ENCODE measurements at regions not wholly inside any gene's neighbourhood (a gene's known extent, or its start where the extent isn't known, plus 50 kb on each side); places are given as distances from the start of the nearest gene placed in this dataset.

DNA sequence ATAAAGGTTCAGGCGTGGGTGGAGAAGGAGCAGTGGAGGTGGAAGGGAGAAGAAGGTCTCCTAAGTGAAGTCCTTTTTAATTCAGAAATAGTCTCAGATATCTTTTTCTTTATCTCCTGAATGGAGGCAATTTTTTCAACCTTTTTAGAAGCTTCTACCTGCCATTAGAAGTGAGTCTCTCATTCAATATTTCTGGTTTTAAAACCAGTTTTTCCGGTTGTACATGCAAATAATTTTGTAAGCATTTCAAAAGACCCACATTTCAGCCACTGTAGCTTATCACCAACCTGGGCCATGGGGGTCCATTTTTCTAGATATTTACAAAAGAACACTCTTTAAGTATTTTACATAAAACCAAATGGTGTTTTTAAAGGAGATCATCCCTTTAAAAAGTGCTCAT is 1280.2 kb downstream of the NCAM2 start:
- H3K4me1 ChIP-seq (ENCODE audit: insufficient read depth): no peaks in the 10 kb centered on the region
- no peak for DNase-seq (ENCODE audit: extremely low spot score)
- no peak overlapping the region for H3K27ac ChIP-seq (ENCODE audit: low read depth)
- H3K4me3 ChIP-seq (ENCODE audit: low read depth, low read length): no peak overlapping the region
- 84% methylated on average over 2 of the region's 2 CpGs for WGBS
- H3K36me3 ChIP-seq (ENCODE audit: insufficient read depth): no peaks in the 10 kb centered on the region

DNA sequence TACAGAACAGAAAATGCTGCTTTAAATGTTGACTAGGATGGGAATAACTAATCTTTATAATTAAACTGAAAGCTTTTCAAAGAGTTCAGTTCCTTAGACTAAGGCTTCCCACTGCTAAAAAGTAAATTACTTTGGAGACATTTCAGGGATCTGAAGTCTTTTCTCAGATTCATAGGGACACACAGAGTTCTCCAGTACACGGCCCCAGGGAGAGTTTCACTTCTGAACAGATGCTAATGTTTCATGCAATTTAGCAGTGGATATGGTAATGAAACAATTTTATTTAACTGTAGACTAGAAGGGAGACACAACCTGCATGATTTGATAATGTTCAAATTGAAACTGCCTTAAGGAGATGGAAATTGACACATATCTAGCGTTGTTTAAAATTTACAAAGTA is 1282.6 kb downstream of the NCAM2 start:
- Histone ChIP-seq H3K27ac (ENCODE audit: low read depth) (no peak overlapping the region), H3K4me3 (ENCODE audit: low read depth, low read length) (no peak overlapping the region), H3K4me1 (ENCODE audit: insufficient read depth) (no peaks in the 10 kb centered on the region), H3K36me3 (ENCODE audit: insufficient read depth) (no peaks in the 10 kb centered on the region)
- 66% methylated on average over 2 of the region's 2 CpGs for WGBS
- DNase-seq (ENCODE audit: extremely low spot score): no peak

DNA sequence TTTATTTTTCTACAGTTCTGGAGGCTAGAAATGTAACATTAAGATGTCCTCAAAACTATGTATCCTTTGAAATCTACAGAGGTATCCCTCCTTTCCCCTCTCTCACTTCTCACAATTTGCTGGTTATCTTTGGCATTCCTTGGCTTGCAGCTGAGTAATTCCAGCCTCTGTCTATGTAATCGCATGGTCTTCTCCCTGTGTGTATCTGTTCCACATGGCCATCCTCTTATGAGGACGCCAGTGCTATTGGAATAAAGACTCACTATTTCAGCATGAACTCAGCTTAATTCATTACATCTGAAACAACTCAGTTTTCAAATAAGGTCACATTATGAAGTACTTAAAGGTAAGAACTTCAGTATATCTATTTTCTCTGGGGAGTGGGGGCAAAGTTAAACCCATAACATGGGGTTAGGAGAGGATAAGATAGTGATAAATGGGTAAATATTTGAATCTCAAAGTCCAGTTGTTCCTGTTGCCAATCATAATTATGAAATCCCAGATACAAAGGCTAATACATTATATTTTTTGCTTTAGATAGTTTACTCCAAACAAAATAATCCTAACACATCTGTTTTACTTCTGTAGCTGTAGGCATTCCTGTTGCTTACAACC is 1290.8 kb downstream of the NCAM2 start:
- DNase-seq (ENCODE audit: extremely low spot score): no peak
- WGBS: 74% methylated on average over 2 of the region's 2 CpGs

DNA sequence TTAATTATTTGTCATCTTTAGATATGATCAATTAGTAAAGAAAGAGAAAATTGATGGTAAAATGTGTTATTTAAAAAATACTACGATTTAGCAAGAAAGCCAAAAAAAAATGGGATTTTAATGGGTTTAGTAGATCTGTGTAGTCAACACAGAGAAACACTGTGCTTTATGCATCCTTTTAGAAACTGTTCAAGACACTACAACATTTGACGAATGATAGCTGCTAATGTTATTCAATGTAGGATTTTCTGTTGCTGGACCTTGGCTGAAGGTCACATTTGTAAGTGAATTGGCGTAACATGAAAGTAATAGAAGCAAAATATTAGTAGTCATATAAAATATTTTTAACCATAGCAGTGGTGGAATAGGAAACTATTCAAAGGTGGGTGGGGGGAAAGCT is 1293.9 kb downstream of the NCAM2 start:
- Histone ChIP-seq H3K4me3 (ENCODE audit: low read depth, low read length) (no peak overlapping the region), H3K36me3 (ENCODE audit: insufficient read depth) (no peaks in the 10 kb centered on the region), H3K4me1 (ENCODE audit: insufficient read depth) (no peaks in the 10 kb centered on the region), H3K27ac (ENCODE audit: low read depth) (no peak overlapping the region)
- 91% methylated on average over 3 of the region's 3 CpGs for WGBS
- no peak for DNase-seq (ENCODE audit: extremely low spot score)

More for the DNA sequence above, 1290.8 kb downstream of the NCAM2 start:
- no peak overlapping the region for H3K27ac ChIP-seq (ENCODE audit: low read depth)
- H3K4me3 ChIP-seq (ENCODE audit: low read depth, low read length): no peak overlapping the region
- no peaks in the 10 kb centered on the region for H3K4me1 ChIP-seq (ENCODE audit: insufficient read depth)
- H3K36me3 ChIP-seq (ENCODE audit: insufficient read depth): no peaks in the 10 kb centered on the region

DNA sequence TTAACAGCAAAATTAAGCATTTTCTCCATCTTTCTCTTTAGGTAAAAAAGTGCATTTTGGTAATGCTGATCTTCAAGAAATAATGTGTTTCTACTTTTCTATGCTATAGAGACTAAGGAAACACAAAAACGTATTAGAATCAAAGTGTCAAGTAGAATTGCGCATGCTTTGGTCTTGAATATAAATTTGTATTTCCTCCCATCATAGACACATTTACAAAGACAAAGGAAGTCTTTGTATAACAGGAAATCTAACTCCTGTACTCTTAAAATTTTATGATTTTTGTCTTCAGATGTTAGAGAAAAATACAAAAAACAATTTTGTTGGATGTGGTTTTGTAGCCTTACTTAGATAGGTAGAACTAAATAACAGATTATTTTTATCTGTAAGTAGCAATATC is 1299.4 kb downstream of the NCAM2 start:
- WGBS: 56% methylated on average over 2 of the region's 2 CpGs
- no peak for DNase-seq (ENCODE audit: extremely low spot score)
- H3K4me3 ChIP-seq (ENCODE audit: low read depth, low read length): no peak overlapping the region
- no peak overlapping the region for H3K27ac ChIP-seq (ENCODE audit: low read depth)
- H3K4me1 ChIP-seq (ENCODE audit: insufficient read depth): no peaks in the 10 kb centered on the region
- H3K36me3 ChIP-seq (ENCODE audit: insufficient read depth): no peaks in the 10 kb centered on the region

DNA sequence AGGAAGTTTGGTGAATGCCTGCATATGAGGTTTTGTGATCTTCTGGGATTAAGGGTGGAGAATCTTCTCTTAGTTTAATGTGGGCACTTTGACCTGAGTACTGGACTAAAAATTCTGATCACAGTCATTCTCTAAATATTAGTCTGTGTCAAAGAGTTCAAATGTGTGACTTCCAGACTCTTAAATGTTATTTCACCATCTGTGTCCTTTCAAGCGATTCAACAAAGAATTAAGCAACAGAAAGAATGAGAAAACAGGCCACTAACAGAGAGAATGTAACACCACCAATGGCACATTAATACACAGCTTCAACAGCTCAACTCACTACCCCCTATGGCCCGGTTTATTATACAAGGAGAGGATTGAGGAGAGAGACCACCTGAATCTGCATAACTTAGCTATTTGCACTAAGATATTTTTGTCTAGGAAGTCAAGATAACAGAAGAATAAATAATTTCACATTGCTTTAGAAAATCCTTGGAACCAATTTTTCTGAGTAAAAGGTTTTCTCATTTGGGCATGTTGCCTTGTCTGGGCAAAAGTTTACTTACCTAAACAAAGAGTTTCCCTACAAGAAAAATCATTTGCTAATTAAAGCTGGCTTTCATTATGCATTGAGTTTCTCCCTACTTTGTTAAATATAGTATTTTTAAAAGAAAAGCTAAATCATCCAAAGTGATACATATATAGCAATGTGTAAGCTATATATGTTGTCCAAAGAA is 1313.7 kb downstream of the NCAM2 start:
- Histone ChIP-seq H3K4me1 (ENCODE audit: insufficient read depth) (no peaks in the 10 kb centered on the region), H3K27ac (ENCODE audit: low read depth) (no peak overlapping the region), H3K36me3 (ENCODE audit: insufficient read depth) (no peaks in the 10 kb centered on the region), H3K4me3 (ENCODE audit: low read depth, low read length) (no peak overlapping the region)
- DNase-seq (ENCODE audit: extremely low spot score): no peak
- 82% methylated on average over 2 of the region's 2 CpGs for WGBS

DNA sequence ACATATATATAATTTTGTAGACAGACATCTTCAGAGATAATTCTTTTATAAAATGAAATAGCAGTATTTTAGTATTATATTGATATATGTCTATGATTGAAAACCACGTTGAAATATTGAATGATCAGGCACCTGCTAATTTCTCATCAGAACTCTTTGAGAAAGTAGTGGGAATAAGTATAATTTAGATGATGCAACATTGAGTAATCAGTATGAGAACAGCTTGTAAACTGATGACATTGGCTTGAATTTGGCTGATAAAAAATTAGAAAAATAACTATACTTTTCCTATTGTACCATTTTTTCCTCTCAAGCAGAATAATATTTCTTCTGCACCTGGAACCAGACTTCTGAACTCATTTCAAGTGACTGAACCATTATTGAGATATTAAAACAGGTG is 1316.8 kb downstream of the NCAM2 start:
- H3K27ac ChIP-seq (ENCODE audit: low read depth): no peak overlapping the region
- no peak overlapping the region for H3K4me3 ChIP-seq (ENCODE audit: low read depth, low read length)
- DNase-seq (ENCODE audit: extremely low spot score): no peak
- H3K4me1 ChIP-seq (ENCODE audit: insufficient read depth): no peaks in the 10 kb centered on the region
- 83% methylated on average over 1 of the region's 1 CpG for WGBS
- H3K36me3 ChIP-seq (ENCODE audit: insufficient read depth): no peaks in the 10 kb centered on the region

DNA sequence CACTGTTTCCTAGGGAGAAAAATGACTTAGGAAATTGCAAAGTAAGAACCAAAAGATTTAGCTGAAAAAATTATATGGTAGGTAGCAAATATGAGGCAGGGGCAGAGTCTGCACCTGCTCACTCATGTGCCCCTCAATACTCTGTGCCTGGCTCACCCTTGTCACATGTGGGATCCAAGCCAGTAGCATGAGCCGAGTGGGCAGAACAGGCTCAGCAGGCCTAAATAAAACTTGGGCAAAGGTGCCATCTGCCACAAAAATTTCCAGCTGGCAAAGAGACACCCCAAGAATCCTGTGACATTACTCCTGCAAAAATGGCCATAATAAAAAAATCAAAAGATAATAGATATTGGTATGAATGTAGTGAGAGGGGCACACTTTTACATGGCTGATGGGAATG is 1321.2 kb downstream of the NCAM2 start:
- Histone ChIP-seq H3K27ac (ENCODE audit: low read depth) (no peak overlapping the region), H3K4me3 (ENCODE audit: low read depth, low read length) (no peak overlapping the region), H3K36me3 (ENCODE audit: insufficient read depth) (no peaks in the 10 kb centered on the region), H3K4me1 (ENCODE audit: insufficient read depth) (no peaks in the 10 kb centered on the region)
- DNase-seq (ENCODE audit: extremely low spot score): no peak
- 91% methylated on average over 1 of the region's 1 CpG for WGBS

DNA sequence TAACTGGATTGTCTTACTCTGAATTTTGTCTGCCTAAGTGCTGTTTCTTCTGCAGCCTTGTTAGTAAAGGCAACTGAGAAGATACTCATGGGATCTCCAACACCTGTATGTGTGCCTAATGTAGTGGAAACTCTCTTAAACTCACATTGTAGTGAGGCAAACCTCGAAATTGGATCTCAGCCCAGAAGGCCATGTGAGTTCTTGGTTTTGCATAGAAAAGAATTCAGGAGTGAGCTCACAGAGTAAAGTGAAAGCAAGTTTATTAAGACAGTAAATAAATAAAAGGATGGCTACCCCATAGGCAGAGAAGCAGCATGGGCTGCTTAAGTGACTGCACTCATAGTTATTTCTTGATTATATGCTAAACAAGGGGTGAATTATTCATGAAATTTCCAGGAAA is 1344.7 kb downstream of the NCAM2 start:
- no peak overlapping the region for H3K4me3 ChIP-seq (ENCODE audit: low read depth, low read length)
- H3K27ac ChIP-seq (ENCODE audit: low read depth): no peak overlapping the region
- no peaks in the 10 kb centered on the region for H3K36me3 ChIP-seq (ENCODE audit: insufficient read depth)
- H3K4me1 ChIP-seq (ENCODE audit: insufficient read depth): no peaks in the 10 kb centered on the region
- 46% methylated on average over 1 of the region's 1 CpG for WGBS
- no peak for DNase-seq (ENCODE audit: extremely low spot score)

DNA sequence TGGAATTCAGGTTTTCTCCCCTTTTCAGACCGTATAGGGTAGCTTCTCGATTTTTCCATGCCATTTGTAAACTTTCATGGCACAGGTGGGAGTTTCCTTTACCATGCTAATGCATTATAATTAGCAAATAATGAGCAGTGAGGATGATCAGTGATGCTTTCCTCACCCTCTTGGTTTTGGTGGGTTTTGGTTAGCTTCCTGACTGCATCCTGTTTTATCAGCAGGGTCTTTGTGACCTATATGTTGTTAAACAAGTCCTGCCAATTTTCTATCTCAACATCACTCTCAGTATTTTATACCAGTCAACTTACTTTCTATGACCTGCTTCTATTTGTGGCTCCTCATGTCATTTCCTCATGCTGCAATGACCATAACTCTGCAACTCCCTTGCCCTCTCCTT is 1345.1 kb downstream of the NCAM2 start:
- 77% methylated on average over 2 of the region's 2 CpGs for WGBS
- Histone ChIP-seq H3K27ac (ENCODE audit: low read depth) (no peak overlapping the region), H3K36me3 (ENCODE audit: insufficient read depth) (no peaks in the 10 kb centered on the region), H3K4me3 (ENCODE audit: low read depth, low read length) (no peak overlapping the region), H3K4me1 (ENCODE audit: insufficient read depth) (no peaks in the 10 kb centered on the region)
- no peak for DNase-seq (ENCODE audit: extremely low spot score)

DNA sequence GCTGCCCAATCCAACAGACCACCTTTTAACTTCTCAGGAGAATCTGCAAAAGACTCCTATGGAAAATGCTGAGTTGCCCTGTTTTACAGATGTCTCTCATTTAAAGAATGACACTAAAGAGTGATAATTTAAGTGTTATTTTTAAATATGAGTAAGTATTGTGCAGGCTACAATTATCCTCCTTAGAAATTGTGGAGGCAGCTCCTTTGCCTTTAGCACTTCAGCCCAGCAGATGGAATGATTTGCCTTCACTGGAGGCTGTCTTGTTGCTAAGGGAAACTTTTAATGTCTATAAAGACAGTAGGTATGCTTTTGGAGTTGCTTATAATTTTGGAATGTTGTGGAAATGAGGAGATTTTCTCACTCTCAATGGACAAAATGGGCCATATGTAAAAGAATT is 1345.5 kb downstream of the NCAM2 start:
- no peak for DNase-seq (ENCODE audit: extremely low spot score)
- H3K36me3 ChIP-seq (ENCODE audit: insufficient read depth): no peaks in the 10 kb centered on the region
- H3K4me3 ChIP-seq (ENCODE audit: low read depth, low read length): no peak overlapping the region
- H3K27ac ChIP-seq (ENCODE audit: low read depth): no peak overlapping the region
- H3K4me1 ChIP-seq (ENCODE audit: insufficient read depth): no peaks in the 10 kb centered on the region

DNA sequence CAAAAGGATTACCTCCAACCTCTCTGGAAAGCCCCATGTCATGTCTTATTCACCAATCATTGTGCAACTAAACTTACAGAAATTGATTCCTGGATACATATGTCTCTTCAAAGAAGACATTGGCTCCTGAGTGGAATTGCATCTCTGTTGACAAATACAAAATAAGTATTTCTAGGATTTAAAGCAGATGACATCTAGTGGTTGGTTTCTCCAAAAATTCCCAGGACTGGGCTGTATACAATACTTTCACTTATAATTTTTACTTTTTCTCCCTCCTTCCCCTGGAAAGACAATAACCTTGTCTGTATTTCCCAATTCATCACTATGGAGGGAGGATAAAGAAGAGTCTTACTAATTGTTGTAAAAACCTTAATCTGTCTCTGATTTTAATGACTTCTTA is 1347.4 kb downstream of the NCAM2 start:
- DNase-seq (ENCODE audit: extremely low spot score): no peak
- Histone ChIP-seq H3K4me1 (ENCODE audit: insufficient read depth) (no peaks in the 10 kb centered on the region), H3K27ac (ENCODE audit: low read depth) (no peak overlapping the region), H3K4me3 (ENCODE audit: low read depth, low read length) (no peak overlapping the region), H3K36me3 (ENCODE audit: insufficient read depth) (no peaks in the 10 kb centered on the region)

DNA sequence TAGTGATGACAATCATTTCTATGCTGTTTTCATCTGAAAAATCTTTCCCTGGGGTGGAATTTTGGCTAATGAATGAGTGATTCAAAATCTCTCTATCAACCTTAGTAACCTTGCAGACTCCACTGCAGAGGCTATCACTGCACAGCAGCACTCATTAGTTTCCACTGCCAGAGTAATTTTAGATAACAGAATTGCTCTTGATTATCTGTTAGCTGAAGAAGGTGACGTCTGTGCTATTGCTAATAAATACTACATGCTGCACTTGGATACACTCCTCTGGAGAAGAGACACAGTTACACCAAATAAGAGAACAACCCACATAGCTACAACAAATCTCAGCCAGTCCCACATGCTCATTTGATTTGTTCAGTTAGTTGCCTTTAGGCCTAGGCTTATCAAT is 1348.4 kb downstream of the NCAM2 start:
- Histone ChIP-seq H3K36me3 (ENCODE audit: insufficient read depth) (no peaks in the 10 kb centered on the region), H3K4me3 (ENCODE audit: low read depth, low read length) (no peak overlapping the region), H3K4me1 (ENCODE audit: insufficient read depth) (no peaks in the 10 kb centered on the region), H3K27ac (ENCODE audit: low read depth) (no peak overlapping the region)
- no peak for DNase-seq (ENCODE audit: extremely low spot score)
- 50% methylated on average over 1 of the region's 1 CpG for WGBS

DNA sequence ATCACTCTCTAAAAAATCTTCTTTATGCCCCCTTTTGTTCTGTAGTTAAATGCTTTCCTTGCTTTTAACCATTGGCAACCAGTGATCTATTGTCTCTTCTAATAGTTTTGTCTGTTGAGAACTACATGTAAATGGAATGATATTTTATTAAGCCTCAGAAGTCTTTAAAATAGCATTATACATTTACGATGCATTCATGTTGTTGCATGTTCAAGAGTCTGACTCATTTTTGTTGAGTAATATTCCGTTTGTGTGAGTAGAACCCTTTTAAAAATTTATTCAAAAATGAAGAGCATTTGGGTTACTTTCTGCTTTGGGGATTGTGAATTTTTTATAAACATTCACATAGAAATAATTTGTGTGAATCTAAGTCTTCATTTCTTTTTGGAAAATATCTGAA is 1352.9 kb downstream of the NCAM2 start:
- WGBS: 71% methylated on average over 2 of the region's 2 CpGs
- no peaks in the 10 kb centered on the region for H3K36me3 ChIP-seq (ENCODE audit: insufficient read depth)
- no peak overlapping the region for H3K4me3 ChIP-seq (ENCODE audit: low read depth, low read length)
- H3K4me1 ChIP-seq (ENCODE audit: insufficient read depth): no peaks in the 10 kb centered on the region
- no peak for DNase-seq (ENCODE audit: extremely low spot score)
- H3K27ac ChIP-seq (ENCODE audit: low read depth): no peak overlapping the region

DNA sequence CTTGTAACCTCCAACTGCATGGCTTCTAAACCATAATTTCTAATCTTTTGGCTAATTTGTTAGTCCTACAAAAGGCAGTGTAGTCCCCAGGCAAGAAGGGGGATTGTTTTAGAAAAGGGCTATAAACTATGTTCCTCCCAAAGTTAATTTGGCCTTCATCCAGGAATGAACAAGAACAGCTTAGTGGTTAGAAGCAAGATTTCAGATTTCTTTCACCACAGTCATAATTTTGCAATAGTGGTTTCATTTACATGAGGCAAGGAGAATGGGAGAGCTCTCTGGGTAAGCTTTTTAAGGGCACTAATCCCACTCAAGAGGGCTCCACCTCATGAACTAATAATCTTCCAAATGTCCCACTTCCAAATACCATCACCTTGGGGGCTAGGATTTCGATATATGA is 1353.9 kb downstream of the NCAM2 start:
- Histone ChIP-seq H3K4me3 (ENCODE audit: low read depth, low read length) (no peak overlapping the region), H3K36me3 (ENCODE audit: insufficient read depth) (no peaks in the 10 kb centered on the region), H3K27ac (ENCODE audit: low read depth) (no peak overlapping the region), H3K4me1 (ENCODE audit: insufficient read depth) (no peaks in the 10 kb centered on the region)
- WGBS: 93% methylated on average over 1 of the region's 1 CpG
- DNase-seq (ENCODE audit: extremely low spot score): no peak

Data from urinary bladder (tissue), 3 donors.